Endothelial cell of umbilical vein (primary cell): ENCODE measurements at regions not wholly inside any gene's neighbourhood (a gene's known extent, or its start where the extent isn't known, plus 50 kb on each side); places are given as distances from the start of the nearest gene placed in this dataset.
"Not testable (repeated sequence)": the region's sequence is repeated elsewhere in the genome, so short reads cannot be mapped to it uniquely, and the experiment has no call there.

Experiments used
- BruUV-seq: library from RNA; stranded (reverse); fragments of 400-500 nt; replicated peaks from 2 replicates; lab custom pipeline; 2021; lab: Mats Ljungman, UMichigan
- CTCF ChIA-PET: fragments of 300-600, 350-600 bp; sonication (Branson Sonifier 250); formaldehyde crosslinking; loops from one replicate; lab custom pipeline; 2021; ENCODE audit warnings: antibody characterized with exemption, inconsistent platforms; lab: Charles Lee
- POLR2A ChIA-PET: fragments of 300-600, 350-600 bp; sonication (Branson Sonifier 250); formaldehyde crosslinking; loops from one replicate; lab custom pipeline; 2021; ENCODE audit warnings: antibody characterized with exemption, inconsistent platforms; lab: Charles Lee
- DNase-seq: peaks from one replicate; pipeline ENCODE4 v3.0.0-alpha.2; 2011; ENCODE audit warnings: low read depth, low spot score
- FAIRE-seq: peaks from 2 replicates; lab custom pipeline; 2011; peaks lifted over from hg19 to GRCh38; lab: Jason Lieb, UNC
- H2AFZ ChIP-seq: 2 replicates; pipeline ENCODE4 v1.6.0; 2012; ENCODE audit warnings: low read depth, low read length, control low read depth, inconsistent platforms
- H3K27ac ChIP-seq: 2 replicates; pipeline ENCODE4 v1.5.1; 2011; ENCODE audit warnings: low read depth, mild to moderate bottlenecking, control low read depth, low read length, moderate library complexity; ENCODE audit not compliant: insufficient read depth
- H3K27me3 ChIP-seq, 2 experiments: 2 replicates each; pipeline versions ENCODE4 v1.6.0 to v1.6.1; 2011; ENCODE audit warnings: low read length in 2 of 2, mixed read lengths in 1 of 2; ENCODE audit not compliant: control insufficient read depth in 2 of 2, insufficient read depth in 2 of 2
- H3K36me3 ChIP-seq, 2 experiments: 2 replicates in 1 of 2; 3 replicates in 1 of 2; pipeline ENCODE4 v1.5.1; 2011; ENCODE audit warnings: low read length in 2 of 2, mild to moderate bottlenecking in 1 of 2, moderate library complexity in 1 of 2; ENCODE audit not compliant: control insufficient read depth in 2 of 2, insufficient read depth in 2 of 2; ENCODE audit errors: extremely low read depth in 1 of 2
- H3K4me1 ChIP-seq: 3 replicates; pipeline ENCODE4 v1.5.1; 2011; ENCODE audit warnings: mild to moderate bottlenecking, low read length; ENCODE audit not compliant: control insufficient read depth, insufficient read depth; ENCODE audit errors: extremely low read depth
- H3K4me2 ChIP-seq: 2 replicates; pipeline ENCODE4 v1.6.1; 2011; ENCODE audit warnings: low read length, control low read depth, mixed read lengths; ENCODE audit not compliant: insufficient read depth
- H3K4me3 ChIP-seq, 3 experiments: fragments of 200-600 bp in 1 of 3; sonication (generic), shearing (Covaris generic) in 1 of 3; replicated peaks in 1 of 3; 2 replicates each; pipeline ENCODE4 v1.5.1; 2011 to 2016; ENCODE audit warnings: control low read depth in 3 of 3, low read length in 3 of 3, mild to moderate bottlenecking in 2 of 3, inconsistent platforms in 1 of 3, low read depth in 1 of 3, moderate library complexity in 1 of 3; ENCODE audit not compliant: insufficient read depth in 1 of 3
- H3K79me2 ChIP-seq: 2 replicates; pipeline ENCODE4 v1.6.0; 2012; ENCODE audit warnings: low read length, inconsistent platforms; ENCODE audit not compliant: control insufficient read depth, insufficient read depth
- H3K9ac ChIP-seq: replicated peaks from 2 replicates; pipeline ENCODE3; 2011; ENCODE audit warnings: low read length, control low read depth; ENCODE audit not compliant: insufficient read depth; ENCODE audit errors: extremely low read depth
- H3K9me1 ChIP-seq: replicated peaks from 3 replicates; pipeline ENCODE4 v1.6.0; 2011; ENCODE audit warnings: mild to moderate bottlenecking, low read length; ENCODE audit not compliant: control insufficient read depth, insufficient read depth; ENCODE audit errors: extremely low read depth
- H3K9me3 ChIP-seq: replicated peaks from 2 replicates; pipeline ENCODE4 v1.5.1; 2012; ENCODE audit warnings: low read length, inconsistent platforms; ENCODE audit not compliant: control insufficient read depth, insufficient read depth
- H4K20me1 ChIP-seq: replicated peaks from 2 replicates; pipeline ENCODE3; 2011; ENCODE audit warnings: mild to moderate bottlenecking, low read length; ENCODE audit not compliant: control insufficient read depth, insufficient read depth; ENCODE audit errors: extremely low read depth
- EZH2 ChIP-seq: IDR thresholded peaks from 2 replicates; pipeline ENCODE4 v1.6.1; 2012; ENCODE audit warnings: borderline replicate concordance, low read depth, mild to moderate bottlenecking, moderate library complexity, low read length, inconsistent platforms; ENCODE audit not compliant: severe bottlenecking
- FOS ChIP-seq: IDR thresholded peaks from 2 replicates; pipeline ENCODE4 v1.6.1; 2011; ENCODE audit warnings: mild to moderate bottlenecking, low read length, moderate library complexity, borderline replicate concordance; ENCODE audit not compliant: insufficient read depth
- GATA2 ChIP-seq: IDR thresholded peaks from 2 replicates; pipeline ENCODE4 v1.7.0; 2011; ENCODE audit warnings: low read depth, mild to moderate bottlenecking, moderate library complexity, mixed read lengths, low read length; ENCODE audit not compliant: insufficient read length, insufficient read depth
- JUN ChIP-seq: IDR thresholded peaks from 2 replicates; pipeline ENCODE4 v1.6.1; 2011; ENCODE audit warnings: borderline replicate concordance, low read depth; ENCODE audit not compliant: insufficient read length, insufficient read depth
- MYC ChIP-seq: IDR thresholded peaks from one replicate; pipeline ENCODE4 v1.6.1; 2011; ENCODE audit warnings: mild to moderate bottlenecking, low read depth, low read length
- POLR2A ChIP-seq: IDR thresholded peaks from 2 replicates; pipeline ENCODE4 v1.6.1; 2012; ENCODE audit warnings: low read depth, mild to moderate bottlenecking, control low read depth, low read length
- POLR2AphosphoS5 ChIP-seq: IDR thresholded peaks from 2 replicates; pipeline ENCODE4 v1.6.1; 2012; ENCODE audit warnings: low read depth, mild to moderate bottlenecking, control low read depth, low read length, moderate library complexity; ENCODE audit not compliant: insufficient read depth
- dilution Hi-C: fragments of 300-500 bp; cut with MboI; formaldehyde crosslinking; loops from one replicate; pipeline ENCODE4 v1.15.0; 2019; ENCODE audit warnings: low sequenced_read_pairs; ENCODE audit not compliant: extremely low pct_ligation_motif_present
- intact Hi-C: fragments of 100-400 bp; cut with micrococcal nuclease; formaldehyde crosslinking; loops from one replicate; pipeline ENCODE4 v1.10.0; 2022
- TF ChIP-seq, protein P1 (sequence below): IDR thresholded peaks from 2 replicates; pipeline ENCODE4 v1.6.1; 2011; ENCODE audit not compliant: insufficient read depth, insufficient read length
- TF ChIP-seq, protein P2 (sequence below), 2 donors: IDR thresholded peaks; 1 replicate in 1 of 2; 2 replicates in 1 of 2; pipeline ENCODE4 v1.5.1; 2011; ENCODE audit warnings: low read length in 2 of 2, mild to moderate bottlenecking in 2 of 2, moderate library complexity in 2 of 2, control low read depth in 1 of 2, inconsistent platforms in 1 of 2, low read depth in 1 of 2; ENCODE audit not compliant: insufficient read depth in 1 of 2; ENCODE audit errors: extremely low read depth in 1 of 2

DNA sequence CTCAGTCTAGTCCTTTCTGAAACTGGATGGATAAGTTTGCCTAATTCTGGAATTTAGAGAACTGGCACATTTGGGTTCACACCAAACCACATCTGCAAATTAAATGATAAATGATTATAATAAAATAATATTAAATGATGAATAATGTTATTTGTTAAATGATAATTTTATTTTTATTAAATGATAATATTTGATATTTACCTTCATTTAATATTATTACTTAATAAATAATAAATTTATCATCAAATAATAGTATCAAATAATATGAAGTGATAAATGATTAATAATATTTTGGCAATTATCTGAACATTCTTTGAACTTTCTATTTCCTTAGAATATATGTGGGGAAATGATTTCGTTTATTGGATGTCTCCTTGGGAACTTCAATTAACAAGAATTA lies 1604.2 kb downstream of the STIM2 start:
- no peak overlapping the region for H3K4me3 ChIP-seq
- ChIA-PET CTCF (no interaction called here), POLR2A (no interaction called here)
- no peaks in the 10 kb centered on the region for H3K36me3 ChIP-seq
- TF ChIP-seq FOS, result no peak
- TF ChIP-seq, protein P1, sequence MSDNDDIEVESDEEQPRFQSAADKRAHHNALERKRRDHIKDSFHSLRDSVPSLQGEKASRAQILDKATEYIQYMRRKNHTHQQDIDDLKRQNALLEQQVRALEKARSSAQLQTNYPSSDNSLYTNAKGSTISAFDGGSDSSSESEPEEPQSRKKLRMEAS, result no peak
- no peak for TF ChIP-seq EZH2
- no peak for TF ChIP-seq POLR2AphosphoS5
- TF ChIP-seq, protein P2, sequence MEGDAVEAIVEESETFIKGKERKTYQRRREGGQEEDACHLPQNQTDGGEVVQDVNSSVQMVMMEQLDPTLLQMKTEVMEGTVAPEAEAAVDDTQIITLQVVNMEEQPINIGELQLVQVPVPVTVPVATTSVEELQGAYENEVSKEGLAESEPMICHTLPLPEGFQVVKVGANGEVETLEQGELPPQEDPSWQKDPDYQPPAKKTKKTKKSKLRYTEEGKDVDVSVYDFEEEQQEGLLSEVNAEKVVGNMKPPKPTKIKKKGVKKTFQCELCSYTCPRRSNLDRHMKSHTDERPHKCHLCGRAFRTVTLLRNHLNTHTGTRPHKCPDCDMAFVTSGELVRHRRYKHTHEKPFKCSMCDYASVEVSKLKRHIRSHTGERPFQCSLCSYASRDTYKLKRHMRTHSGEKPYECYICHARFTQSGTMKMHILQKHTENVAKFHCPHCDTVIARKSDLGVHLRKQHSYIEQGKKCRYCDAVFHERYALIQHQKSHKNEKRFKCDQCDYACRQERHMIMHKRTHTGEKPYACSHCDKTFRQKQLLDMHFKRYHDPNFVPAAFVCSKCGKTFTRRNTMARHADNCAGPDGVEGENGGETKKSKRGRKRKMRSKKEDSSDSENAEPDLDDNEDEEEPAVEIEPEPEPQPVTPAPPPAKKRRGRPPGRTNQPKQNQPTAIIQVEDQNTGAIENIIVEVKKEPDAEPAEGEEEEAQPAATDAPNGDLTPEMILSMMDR (IDR thresholded peaks at IDR 0.05; ENCODE audit: extremely low read depth in 1 of 2, insufficient read depth in 1 of 2, low read depth in 1 of 2, low read length in 2 of 2), result no peak
- no peak for TF ChIP-seq JUN
- no peak for TF ChIP-seq POLR2A
- no peak for TF ChIP-seq GATA2
- TF ChIP-seq MYC, result no peak
- H3K9me1 ChIP-seq, result no peaks in the 10 kb centered on the region
- H3K9ac ChIP-seq, result no peak overlapping the region
- dilution Hi-C loops (no loop called here), intact Hi-C loops (no loop called here)
- no peaks in the 10 kb centered on the region for H3K9me3 ChIP-seq
- H3K79me2 ChIP-seq, result no peaks in the 10 kb centered on the region
- DNase-seq (no peak), FAIRE-seq (no peak)
- no peaks in the 10 kb centered on the region for H3K27me3 ChIP-seq
- no peak overlapping the region for H3K27ac ChIP-seq
- no peaks in the 10 kb centered on the region for H4K20me1 ChIP-seq
- no peaks in the 10 kb centered on the region for H3K4me1 ChIP-seq
- no peak overlapping the region for H2AFZ ChIP-seq
- BruUV-seq, result no TSS peak
- H3K4me2 ChIP-seq, result no peak overlapping the region

DNA sequence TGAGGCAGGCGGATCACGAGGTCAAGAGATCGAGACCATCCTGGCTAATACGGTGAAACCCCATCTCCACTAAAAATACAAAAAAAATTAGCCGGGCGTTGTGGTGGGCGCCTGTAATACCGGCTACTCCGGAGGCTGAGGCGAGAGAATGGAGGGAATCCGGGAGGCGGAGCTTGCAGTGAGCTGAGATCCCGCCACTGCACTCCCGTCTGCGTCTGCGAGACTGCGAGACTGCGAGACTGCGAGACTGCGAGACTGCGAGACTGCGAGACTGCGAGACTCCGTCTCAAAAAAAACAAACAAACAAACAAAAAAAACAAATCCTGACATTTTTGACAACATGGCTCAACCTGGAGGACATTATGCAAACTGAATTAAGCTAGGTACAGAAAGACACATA lies 1606.2 kb downstream of the STIM2 start:
- H3K9me3 ChIP-seq, H3K4me2 ChIP-seq, H3K27me3 ChIP-seq, FAIRE-seq, POLR2A ChIA-PET, H4K20me1 ChIP-seq, DNase-seq, H3K9me1 ChIP-seq, H3K27ac ChIP-seq, BruUV-seq, H3K36me3 ChIP-seq, intact Hi-C loops, H3K79me2 ChIP-seq, H2AFZ ChIP-seq, CTCF ChIA-PET, H3K4me1 ChIP-seq, dilution Hi-C loops, H3K4me3 ChIP-seq, H3K9ac ChIP-seq: not testable (repeated sequence)
